ACC112 (cell line): ENCODE measurements at regions not wholly inside any gene's neighbourhood (a gene's known extent, or its start where the extent isn't known, plus 50 kb on each side); places are given as distances from the start of the nearest gene placed in this dataset.
"Not testable (repeated sequence)": the region's sequence is repeated elsewhere in the genome, so short reads cannot be mapped to it uniquely, and the experiment has no call there.

Experiments
- H2AFZ ChIP-seq: fragments of 200-600 bp; sonication (generic); one replicate; pipeline ENCODE4 v1.6.0; 2017; ENCODE audit warnings: antibody characterized with exemption, low read length; ENCODE audit not compliant: unreplicated experiment
- H3K27ac ChIP-seq: fragments of 200-600 bp; sonication (generic); 2 replicates; pipeline ENCODE4 v1.5.1; 2014; ENCODE audit warnings: low read depth, mild to moderate bottlenecking, antibody characterized with exemption, low read length, moderate library complexity
- H3K27me3 ChIP-seq: fragments of 200-600 bp; sonication (generic); 2 replicates; pipeline ENCODE4 v1.6.1; 2014; ENCODE audit warnings: mild to moderate bottlenecking, antibody characterized with exemption, low read length, moderate library complexity, mixed read lengths; ENCODE audit not compliant: insufficient read depth
- H3K36me3 ChIP-seq: fragments of 200-600 bp; sonication (generic); 2 replicates; pipeline ENCODE4 v1.6.1; 2016; ENCODE audit warnings: mild to moderate bottlenecking, antibody characterized with exemption, low read length, moderate library complexity, mixed read lengths; ENCODE audit not compliant: insufficient read depth
- H3K4me1 ChIP-seq: fragments of 200-600 bp; sonication (generic); one replicate; pipeline ENCODE4 v1.6.1; 2016; ENCODE audit warnings: low read length, mixed read lengths; ENCODE audit not compliant: insufficient read depth, unreplicated experiment, control insufficient read depth
- H3K4me3 ChIP-seq: fragments of 200-600 bp; sonication (generic); 2 replicates; pipeline ENCODE4 v1.5.1; 2014; ENCODE audit warnings: mild to moderate bottlenecking, low read depth, low read length
- H3K79me2 ChIP-seq: fragments of 200-600 bp; sonication (generic); one replicate; pipeline ENCODE4 v1.6.0; 2016; ENCODE audit warnings: low read length; ENCODE audit not compliant: control insufficient read depth, unreplicated experiment, insufficient read depth

- no peaks in the 10 kb centered on the region for H3K79me2 ChIP-seq
- no peak overlapping the region for H3K4me3 ChIP-seq
- no peaks in the 10 kb centered on the region for H3K27me3 ChIP-seq
- no peaks in the 10 kb centered on the region for H3K4me1 ChIP-seq
- H3K27ac ChIP-seq = no peak overlapping the region
- no peak overlapping the region for H2AFZ ChIP-seq
- no peaks in the 10 kb centered on the region for H3K36me3 ChIP-seq
Measured at GRCh38 chr16:59368586-59368985, 634.5 kb upstream of the GOT2 start.

GRCh38 chr16:59356709-59357108, 622.6 kb upstream of the GOT2 start:
- no peaks in the 10 kb centered on the region for H3K27me3 ChIP-seq
- no peaks in the 10 kb centered on the region for H3K4me1 ChIP-seq
- no peak overlapping the region for H3K27ac ChIP-seq
- no peak overlapping the region for H2AFZ ChIP-seq
- H3K79me2 ChIP-seq = no peaks in the 10 kb centered on the region
- no peaks in the 10 kb centered on the region for H3K36me3 ChIP-seq
- no peak overlapping the region for H3K4me3 ChIP-seq

DNA sequence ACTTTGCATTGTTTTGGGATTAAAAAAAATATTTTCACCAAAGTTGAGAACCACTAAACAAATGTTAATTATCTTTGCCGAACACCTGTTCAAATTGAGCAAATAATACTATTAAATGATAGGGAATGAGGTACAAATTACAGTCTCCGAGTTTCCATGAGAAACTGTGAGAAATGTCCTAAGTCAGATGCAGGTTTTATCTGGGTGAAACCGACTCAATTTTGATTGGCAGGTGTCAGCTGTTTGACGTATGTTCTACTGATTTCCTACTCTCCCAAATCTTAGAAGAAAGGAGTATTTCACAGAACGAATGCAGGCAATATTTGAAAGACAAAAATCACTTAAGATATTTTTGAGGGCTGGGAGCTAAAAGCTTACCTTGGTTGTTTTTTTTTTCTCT, 622.0 kb upstream of the GOT2 start:
- no peaks in the 10 kb centered on the region for H3K36me3 ChIP-seq
- no peak overlapping the region for H3K4me3 ChIP-seq
- H3K79me2 ChIP-seq = no peaks in the 10 kb centered on the region
- H3K27ac ChIP-seq = no peak overlapping the region
- H2AFZ ChIP-seq = no peak overlapping the region
- H3K27me3 ChIP-seq = no peaks in the 10 kb centered on the region
- no peaks in the 10 kb centered on the region for H3K4me1 ChIP-seq

DNA sequence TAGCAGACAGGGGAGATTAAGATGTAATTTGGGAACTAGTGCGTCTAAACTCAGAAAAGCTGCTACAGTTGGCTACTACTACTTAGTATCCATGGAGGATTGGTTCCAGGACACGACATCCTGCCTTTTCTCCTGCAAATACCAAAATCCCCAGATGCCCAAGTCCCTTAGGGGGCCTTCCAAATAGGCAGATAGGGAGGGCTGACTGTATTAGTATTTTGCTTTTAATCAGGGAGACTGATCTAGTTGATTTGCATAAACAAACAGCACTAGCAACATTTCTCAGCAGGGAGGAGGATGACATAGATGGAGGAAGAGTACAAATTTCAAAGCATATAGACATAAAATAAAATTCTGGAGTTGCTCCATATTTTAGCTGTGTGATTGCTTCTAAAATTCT, 621.6 kb upstream of the GOT2 start:
- Histone ChIP-seq H2AFZ (no peak overlapping the region), H3K4me3 (no peak overlapping the region), H3K79me2 (no peaks in the 10 kb centered on the region), H3K4me1 (no peaks in the 10 kb centered on the region), H3K27me3 (no peaks in the 10 kb centered on the region), H3K36me3 (no peaks in the 10 kb centered on the region), H3K27ac (no peak overlapping the region)

GRCh38 chr16:59351305-59351903, 617.3 kb upstream of the GOT2 start:
- Histone ChIP-seq H3K27me3 (no peaks in the 10 kb centered on the region), H3K4me1 (no peaks in the 10 kb centered on the region), H3K4me3 (no peak overlapping the region), H2AFZ (no peak overlapping the region), H3K27ac (no peak overlapping the region), H3K36me3 (no peaks in the 10 kb centered on the region), H3K79me2 (no peaks in the 10 kb centered on the region)

GRCh38 chr16:59350670-59351069, 616.6 kb upstream of the GOT2 start:
- H3K27me3 ChIP-seq = no peaks in the 10 kb centered on the region
- H3K4me1 ChIP-seq = no peaks in the 10 kb centered on the region

GRCh38 chr16:59342669-59343068, 608.6 kb upstream of the GOT2 start:
- Histone ChIP-seq H2AFZ (no peak overlapping the region), H3K27me3 (no peaks in the 10 kb centered on the region), H3K27ac (no peak overlapping the region), H3K4me3 (no peak overlapping the region), H3K4me1 (no peaks in the 10 kb centered on the region), H3K36me3 (no peaks in the 10 kb centered on the region), H3K79me2 (no peaks in the 10 kb centered on the region)

More at GRCh38 chr16:59350670-59351069, 616.6 kb upstream of the GOT2 start:
- no peak overlapping the region for H3K27ac ChIP-seq
- H3K79me2 ChIP-seq = no peaks in the 10 kb centered on the region
- no peaks in the 10 kb centered on the region for H3K36me3 ChIP-seq
- no peak overlapping the region for H2AFZ ChIP-seq
- no peak overlapping the region for H3K4me3 ChIP-seq

DNA sequence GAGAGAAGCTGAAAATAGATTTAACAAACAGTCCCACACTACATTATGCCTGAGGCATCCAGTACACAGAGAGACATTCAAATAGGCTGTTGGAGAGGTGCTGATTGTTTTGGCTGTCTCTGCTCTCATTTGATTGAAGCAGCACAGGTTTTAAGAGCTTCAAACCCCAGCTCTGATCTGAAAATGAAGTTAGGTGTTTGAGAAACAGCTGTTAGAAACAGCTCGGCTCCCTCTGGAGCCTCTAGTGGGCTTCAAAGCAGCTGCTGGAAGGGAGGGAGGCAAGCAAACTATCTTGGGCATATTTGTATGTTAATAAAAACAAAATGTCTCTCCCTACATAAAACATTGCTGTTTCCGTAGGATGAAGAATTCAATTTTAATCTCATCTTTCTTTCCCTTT, 607.3 kb upstream of the GOT2 start:
- H3K27me3 ChIP-seq = no peaks in the 10 kb centered on the region
- H3K27ac ChIP-seq = no peak overlapping the region
- H3K4me1 ChIP-seq = no peaks in the 10 kb centered on the region
- H2AFZ ChIP-seq = no peak overlapping the region
- no peaks in the 10 kb centered on the region for H3K79me2 ChIP-seq
- no peak overlapping the region for H3K4me3 ChIP-seq
- no peaks in the 10 kb centered on the region for H3K36me3 ChIP-seq

DNA sequence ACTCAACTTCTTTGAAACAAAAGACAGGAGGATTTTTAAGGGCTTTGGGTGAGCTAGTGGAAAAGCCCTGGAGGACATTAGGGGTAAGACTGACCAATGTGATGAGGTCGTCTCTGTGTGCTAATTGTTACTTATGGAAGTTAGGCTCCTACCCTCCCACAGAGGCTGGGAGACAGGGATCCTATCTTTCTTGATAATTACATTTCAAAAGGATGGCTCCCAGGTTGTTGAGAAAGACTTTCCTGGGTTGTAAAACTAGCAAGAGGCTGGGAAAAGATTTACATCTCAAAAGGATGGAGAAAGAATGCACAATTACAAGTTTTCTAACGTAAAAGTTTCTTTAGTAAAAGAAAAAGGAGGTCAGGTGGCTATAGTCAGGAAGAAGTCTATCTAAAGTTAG, 605.8 kb upstream of the GOT2 start:
- H3K79me2 ChIP-seq = no peaks in the 10 kb centered on the region
- H3K27me3 ChIP-seq = no peaks in the 10 kb centered on the region
- no peaks in the 10 kb centered on the region for H3K36me3 ChIP-seq
- no peak overlapping the region for H3K4me3 ChIP-seq
- H3K27ac ChIP-seq = no peak overlapping the region
- H2AFZ ChIP-seq = no peak overlapping the region
- H3K4me1 ChIP-seq = no peaks in the 10 kb centered on the region

GRCh38 chr16:59336136-59336695, 602.1 kb upstream of the GOT2 start:
- H3K27me3 ChIP-seq = no peaks in the 10 kb centered on the region

DNA sequence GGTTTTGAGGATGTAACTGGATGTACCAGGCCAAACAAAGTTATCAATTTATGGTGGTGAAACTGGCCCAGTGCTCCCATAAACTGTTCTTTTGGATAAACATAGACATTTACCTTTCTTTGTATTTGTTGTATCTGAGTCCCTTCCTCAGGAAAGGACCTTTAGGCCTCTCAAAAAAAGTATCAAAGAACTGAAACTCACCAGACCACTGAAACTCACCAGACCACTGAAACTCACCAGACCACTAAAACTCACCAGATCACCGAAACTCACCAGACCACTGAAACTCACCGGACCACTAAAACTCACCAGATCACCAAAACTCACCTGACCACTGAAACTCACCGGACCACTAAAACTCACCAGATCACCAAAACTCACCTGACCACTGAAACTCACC, 597.6 kb upstream of the GOT2 start:
- not testable (repeated sequence) for H3K27ac ChIP-seq, H3K27me3 ChIP-seq, H3K4me1 ChIP-seq, H3K36me3 ChIP-seq, H3K79me2 ChIP-seq, H2AFZ ChIP-seq, H3K4me3 ChIP-seq

More at GRCh38 chr16:59336136-59336695, 602.1 kb upstream of the GOT2 start:
- Histone ChIP-seq H3K4me3 (no peak overlapping the region), H3K79me2 (no peaks in the 10 kb centered on the region), H3K36me3 (no peaks in the 10 kb centered on the region), H3K4me1 (no peaks in the 10 kb centered on the region), H2AFZ (no peak overlapping the region), H3K27ac (no peak overlapping the region)
